GM23248 (cell line): ENCODE measurements at regions not wholly inside any gene's neighbourhood (a gene's known extent, or its start where the extent isn't known, plus 50 kb on each side); places are given as distances from the start of the nearest gene placed in this dataset.

Experiments used
- DNase-seq: peaks from one replicate; pipeline ENCODE4 v3.0.0-alpha.2; 2015
- H2AFZ ChIP-seq: fragments of 200-600 bp; sonication (generic); 2 replicates; pipeline ENCODE4 v1.6.1; 2016; ENCODE audit warnings: antibody characterized with exemption
- H3F3A ChIP-seq: fragments of 200-600 bp; sonication (generic); 2 replicates; pipeline ENCODE4 v1.6.1; 2016; ENCODE audit warnings: mild to moderate bottlenecking, antibody characterized with exemption, mixed run types; ENCODE audit not compliant: insufficient read depth
- H3K27ac ChIP-seq: fragments of 200-600 bp; sonication (generic); 2 replicates; pipeline ENCODE4 v1.5.1; 2016; ENCODE audit warnings: mild to moderate bottlenecking
- H3K27me3 ChIP-seq: fragments of 200-600 bp; sonication (generic); replicated peaks from 2 replicates; pipeline ENCODE4 v1.6.1; 2016; ENCODE audit warnings: mild to moderate bottlenecking; ENCODE audit not compliant: insufficient read depth
- H3K36me3 ChIP-seq: fragments of 200-600 bp; sonication (generic); 2 replicates; pipeline ENCODE4 v1.6.1; 2016; ENCODE audit warnings: low read depth, mild to moderate bottlenecking
- H3K4me1 ChIP-seq: fragments of 200-600 bp; sonication (generic); 2 replicates; pipeline ENCODE4 v1.6.1; 2016; ENCODE audit warnings: mild to moderate bottlenecking; ENCODE audit not compliant: insufficient read depth
- H3K4me2 ChIP-seq: fragments of 200-600 bp; sonication (generic); one replicate; pipeline ENCODE4 v1.6.1; 2016; ENCODE audit warnings: mild to moderate bottlenecking; ENCODE audit not compliant: unreplicated experiment
- H3K4me3 ChIP-seq: fragments of 200-600 bp; sonication (generic); 2 replicates; pipeline ENCODE4 v1.5.1; 2016; ENCODE audit warnings: mild to moderate bottlenecking
- H3K79me2 ChIP-seq: fragments of 200-600 bp; sonication (generic); 2 replicates; pipeline ENCODE4 v1.6.1; 2016; ENCODE audit warnings: mild to moderate bottlenecking; ENCODE audit not compliant: insufficient read depth
- H3K9ac ChIP-seq: fragments of 200-600 bp; sonication (generic); 2 replicates; pipeline ENCODE4 v1.6.1; 2016; ENCODE audit warnings: mild to moderate bottlenecking
- H3K9me2 ChIP-seq: fragments of 200-600 bp; sonication (generic); 2 replicates; pipeline ENCODE4 v1.6.1; 2016; ENCODE audit warnings: mixed run types, mild to moderate bottlenecking, moderate library complexity; ENCODE audit not compliant: insufficient read depth
- H3K9me3 ChIP-seq: fragments of 200-600 bp; sonication (generic); one replicate; pipeline ENCODE4 v1.6.1; 2017; ENCODE audit warnings: low read depth
- H4K20me1 ChIP-seq: fragments of 200-600 bp; sonication (generic); 2 replicates; pipeline ENCODE4 v1.6.0; 2016; ENCODE audit not compliant: insufficient read depth
- EZH2 ChIP-seq: fragments of 200-600 bp; sonication (generic); IDR thresholded peaks from 2 replicates; pipeline ENCODE4 v1.6.1; 2018; ENCODE audit warnings: antibody characterized with exemption, mild to moderate bottlenecking; ENCODE audit not compliant: insufficient read depth, poor library complexity, severe bottlenecking
- EZH2phosphoT487 ChIP-seq: fragments of 200-600 bp; sonication (generic); IDR thresholded peaks from 2 replicates; pipeline ENCODE4 v1.6.1; 2018; ENCODE audit warnings: antibody characterized with exemption, moderate library complexity, mild to moderate bottlenecking, low read depth; ENCODE audit not compliant: insufficient read depth
- WGBS, 2 experiments: methylation state at CpG; one replicate each; pipeline ENCODE4 v1.1.6; 2015 to 2017; ENCODE audit warnings: low lambda C conversion rate in 2 of 2, low coverage in 1 of 2; ENCODE audit errors: missing lambda C conversion rate in 2 of 2; 5-methylcytosine and 5-hydroxymethylcytosine counted together
- in situ Hi-C: fragments of 300-500 bp; cut with MboI; formaldehyde crosslinking; loops from 2 replicates; pipeline ENCODE4 v1.15.0; 2020

DNA sequence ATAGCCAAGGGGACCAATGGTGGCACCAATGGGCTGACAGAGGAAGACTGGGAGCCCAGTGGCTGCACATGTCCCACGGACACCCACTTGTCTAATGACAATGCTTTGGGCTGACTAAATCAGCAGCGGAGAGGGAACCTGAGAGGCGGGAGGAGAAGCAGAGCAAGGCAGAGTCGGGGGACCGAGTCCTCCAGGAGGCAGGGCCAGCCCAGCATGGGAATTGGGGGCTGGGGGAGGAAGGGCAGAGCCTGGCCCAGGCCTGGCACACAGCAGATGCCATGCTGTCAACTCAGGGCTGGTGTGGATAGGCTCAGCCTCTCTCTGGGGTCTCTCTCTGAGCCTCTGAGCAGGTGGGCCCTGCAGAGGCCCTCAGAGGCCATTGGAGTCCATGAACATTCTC, 78.4 kb upstream of the KLF13 start:
- H3K9ac ChIP-seq = no peak overlapping the region
- no peaks in the 10 kb centered on the region for H3F3A ChIP-seq
- 51 to 61% methylated on average over 5 of the region's 5 CpGs for WGBS, 2 experiments
- DNase-seq = no peak
- no peaks in the 10 kb centered on the region for H4K20me1 ChIP-seq
- no peaks in the 10 kb centered on the region for H3K4me1 ChIP-seq
- H2AFZ ChIP-seq = no peak overlapping the region
- no peak overlapping the region for H3K4me2 ChIP-seq
- no peaks in the 10 kb centered on the region for H3K9me2 ChIP-seq
- no peaks in the 10 kb centered on the region for H3K9me3 ChIP-seq
- H3K79me2 ChIP-seq = no peaks in the 10 kb centered on the region
- no peak overlapping the region for H3K4me3 ChIP-seq
- no peak for TF ChIP-seq EZH2phosphoT487
- no peak for TF ChIP-seq EZH2
- in situ Hi-C loops = no loop called here
- H3K27me3 ChIP-seq = no peaks in the 10 kb centered on the region
- no peaks in the 10 kb centered on the region for H3K36me3 ChIP-seq
- no peak overlapping the region for H3K27ac ChIP-seq

DNA sequence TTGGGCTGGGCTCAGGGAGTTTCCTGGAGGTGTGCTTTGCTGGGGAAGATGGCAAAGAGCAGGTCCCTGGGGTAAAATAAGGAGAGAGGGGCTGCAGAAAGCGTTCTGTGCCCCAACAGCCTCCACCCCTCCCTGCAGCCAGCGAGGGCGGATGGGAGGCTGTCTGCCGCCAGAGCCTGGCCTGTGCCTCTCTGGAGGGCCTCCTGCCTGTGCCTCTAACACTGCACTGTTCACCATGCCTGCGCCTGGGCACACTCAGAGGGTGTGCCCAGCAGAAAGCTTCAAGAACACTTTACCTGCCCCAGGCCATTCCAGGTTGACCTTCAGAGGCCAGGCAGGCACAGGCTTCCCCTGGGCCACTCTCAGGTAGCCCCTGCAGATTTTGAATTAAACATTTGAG, 77.7 kb upstream of the KLF13 start:
- Histone ChIP-seq H3K4me2 (no peak overlapping the region), H2AFZ (no peak overlapping the region), H3K79me2 (no peaks in the 10 kb centered on the region), H3K4me1 (no peaks in the 10 kb centered on the region), H3K27ac (no peak overlapping the region), H3K9me2 (no peaks in the 10 kb centered on the region), H4K20me1 (no peaks in the 10 kb centered on the region), H3F3A (no peaks in the 10 kb centered on the region), H3K9ac (no peak overlapping the region), H3K9me3 (no peaks in the 10 kb centered on the region), H3K4me3 (no peak overlapping the region), H3K36me3 (no peaks in the 10 kb centered on the region), H3K27me3 (no peaks in the 10 kb centered on the region)
- TF ChIP-seq EZH2 (no peak), EZH2phosphoT487 (no peak)
- in situ Hi-C loops = no loop called here
- WGBS, 2 experiments = 59 to 69% methylated on average over 5 of the region's 5 CpGs
- DNase-seq = no peak

DNA sequence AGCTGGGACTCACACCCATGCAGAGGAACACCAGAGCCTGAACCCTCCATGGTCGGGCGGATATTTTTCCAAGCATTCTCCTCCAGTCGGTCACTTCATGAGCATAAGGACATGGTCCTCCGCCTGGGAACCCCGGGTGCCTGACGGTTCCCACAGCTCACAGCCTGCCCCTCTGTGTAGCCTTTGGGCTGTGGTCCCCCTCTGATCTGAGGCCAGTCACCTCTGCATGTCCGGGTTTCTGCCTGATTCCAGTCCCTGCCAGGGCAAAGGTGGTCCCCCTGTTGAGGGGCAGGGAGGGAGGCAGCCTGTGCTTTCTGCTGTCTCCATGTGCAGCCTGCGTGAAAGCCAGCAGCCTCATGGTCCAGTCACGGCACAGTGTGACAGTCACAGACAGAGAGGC, 76.6 kb upstream of the KLF13 start:
- no peak overlapping the region for H2AFZ ChIP-seq
- H3K4me3 ChIP-seq = no peak overlapping the region
- in situ Hi-C loops = no loop called here
- no peak overlapping the region for H3K27ac ChIP-seq
- H3K4me2 ChIP-seq = no peak overlapping the region
- H3K27me3 ChIP-seq = no peaks in the 10 kb centered on the region
- WGBS, 2 experiments = 63 to 65% methylated on average over 9 of the region's 9 CpGs
- no peaks in the 10 kb centered on the region for H3K9me3 ChIP-seq
- H3K9ac ChIP-seq = no peak overlapping the region
- H3K9me2 ChIP-seq = no peaks in the 10 kb centered on the region
- H3K36me3 ChIP-seq = no peaks in the 10 kb centered on the region
- no peak for TF ChIP-seq EZH2phosphoT487
- TF ChIP-seq EZH2 = no peak
- H3K4me1 ChIP-seq = no peaks in the 10 kb centered on the region
- DNase-seq = no peak
- no peaks in the 10 kb centered on the region for H3F3A ChIP-seq
- no peaks in the 10 kb centered on the region for H3K79me2 ChIP-seq
- H4K20me1 ChIP-seq = no peaks in the 10 kb centered on the region

DNA sequence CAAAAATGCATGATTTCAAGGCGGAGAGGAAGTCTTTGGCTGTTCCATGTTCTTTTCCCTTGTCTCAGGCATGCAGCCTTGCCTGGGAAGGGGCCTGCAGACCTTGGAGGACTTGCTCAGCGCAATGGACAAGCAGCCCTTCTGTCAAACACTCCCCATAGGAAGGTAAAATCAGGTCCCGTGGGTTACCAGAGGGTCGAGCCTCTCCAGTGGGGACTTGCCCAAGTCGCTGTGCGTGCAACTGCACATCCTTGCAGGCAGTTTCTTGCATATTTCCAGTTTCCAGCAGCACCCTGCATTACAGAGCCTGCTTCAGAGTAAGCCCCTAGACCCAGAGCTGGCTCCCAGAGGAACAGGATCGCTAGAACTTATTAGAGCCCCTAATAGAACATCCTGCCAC, 75.5 kb upstream of the KLF13 start:
- Histone ChIP-seq H3F3A (no peaks in the 10 kb centered on the region), H3K4me3 (no peak overlapping the region), H3K9me3 (no peaks in the 10 kb centered on the region), H3K27ac (no peak overlapping the region), H3K79me2 (no peaks in the 10 kb centered on the region), H3K27me3 (no peaks in the 10 kb centered on the region), H3K4me2 (no peak overlapping the region), H3K9me2 (no peaks in the 10 kb centered on the region), H4K20me1 (no peaks in the 10 kb centered on the region), H3K4me1 (no peaks in the 10 kb centered on the region), H3K36me3 (no peaks in the 10 kb centered on the region), H2AFZ (no peak overlapping the region), H3K9ac (no peak overlapping the region)
- TF ChIP-seq EZH2 (no peak), EZH2phosphoT487 (no peak)
- no peak for DNase-seq
- WGBS, 2 experiments = 71 to 82% methylated on average over 7 of the region's 7 CpGs
- in situ Hi-C loops = no loop called here

DNA sequence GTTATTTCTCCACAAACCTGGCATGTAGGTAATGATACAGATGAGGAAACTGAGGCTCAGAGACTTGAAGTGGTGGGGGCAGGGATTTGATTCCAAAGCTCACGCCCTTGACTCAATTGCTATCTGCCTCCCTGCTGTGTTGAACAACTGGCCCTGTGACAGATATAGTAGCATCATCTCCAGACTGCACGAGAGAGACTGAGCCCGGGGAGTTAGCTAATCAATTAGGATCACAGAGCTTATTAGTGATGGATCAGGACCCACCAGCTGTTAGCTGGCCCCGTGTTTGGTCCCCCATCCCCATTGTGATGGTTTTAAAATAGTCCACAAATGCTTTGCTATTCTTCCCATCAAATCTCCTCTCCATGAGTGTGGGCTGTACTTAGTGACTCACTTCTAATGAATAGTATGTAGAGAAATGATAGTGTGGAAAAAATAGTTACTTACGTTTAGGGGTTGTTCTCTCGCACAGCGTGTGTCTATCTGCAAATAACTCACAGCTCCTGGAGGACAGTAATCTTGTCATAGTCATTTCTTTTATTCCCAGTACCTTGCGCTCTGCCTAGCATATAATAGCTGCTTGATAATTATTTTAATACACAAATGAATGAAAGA, 74.4 kb upstream of the KLF13 start:
- no peaks in the 10 kb centered on the region for H3K27me3 ChIP-seq
- no peaks in the 10 kb centered on the region for H3K79me2 ChIP-seq
- no peaks in the 10 kb centered on the region for H4K20me1 ChIP-seq
- TF ChIP-seq EZH2phosphoT487 (no peak), EZH2 (no peak)
- H3K36me3 ChIP-seq = no peaks in the 10 kb centered on the region
- in situ Hi-C loops = no loop called here
- H3K4me3 ChIP-seq = no peak overlapping the region
- WGBS, 2 experiments = 46 to 51% methylated on average over 8 of the region's 8 CpGs
- H3K4me2 ChIP-seq = no peak overlapping the region
- no peaks in the 10 kb centered on the region for H3K9me2 ChIP-seq
- peak; percentile 36 for DNase-seq
- no peak overlapping the region for H3K27ac ChIP-seq
- no peaks in the 10 kb centered on the region for H3K4me1 ChIP-seq
- no peaks in the 10 kb centered on the region for H3K9me3 ChIP-seq
- no peak overlapping the region for H2AFZ ChIP-seq
- H3K9ac ChIP-seq = no peak overlapping the region
- no peaks in the 10 kb centered on the region for H3F3A ChIP-seq
